HCT116 (cell line): ENCODE measurements at regions not wholly inside any gene's neighbourhood (a gene's known extent, or its start where the extent isn't known, plus 50 kb on each side); places are given as distances from the start of the nearest gene placed in this dataset.

Source experiments
- CTCF ChIP-seq, 3 experiments: fragments of 200-600 bp in 1 of 3; sonication (generic) in 1 of 3; IDR thresholded peaks in 2 of 3; conservative IDR thresholded peaks in 1 of 3; 2 replicates each; pipeline ENCODE4 v1.5.1; 2012 to 2017; ENCODE audit warnings: low read depth in 2 of 3, low read length in 2 of 3, antibody characterized with exemption in 1 of 3, borderline replicate concordance in 1 of 3, control low read depth in 1 of 3, mild to moderate bottlenecking in 1 of 3, mixed read lengths in 1 of 3, mixed run types in 1 of 3, moderate library complexity in 1 of 3; ENCODE audit not compliant: insufficient read depth in 1 of 3
- ELF1 ChIP-seq: IDR thresholded peaks from 2 replicates; pipeline ENCODE4 v1.6.1; 2012; ENCODE audit warnings: low read depth, borderline replicate concordance
- EZH2 ChIP-seq: fragments of 200-600 bp; sonication (generic); IDR thresholded peaks from 2 replicates; pipeline ENCODE4 v1.6.1; 2017; ENCODE audit warnings: antibody characterized with exemption, mixed run types
- EZH2phosphoT487 ChIP-seq: fragments of 200-600 bp; IDR thresholded peaks from 2 replicates; pipeline ENCODE4 v1.6.1; 2018; ENCODE audit warnings: antibody characterized with exemption, borderline replicate concordance
- POLR2A ChIP-seq: IDR thresholded peaks from 2 replicates; pipeline ENCODE4 v1.7.0; 2011; ENCODE audit warnings: borderline replicate concordance; ENCODE audit not compliant: insufficient read depth, insufficient read length; ENCODE audit errors: extremely low read depth
- RAD21 ChIP-seq: IDR thresholded peaks from 2 replicates; pipeline ENCODE4 v1.6.1; 2012; ENCODE audit warnings: low read depth, mild to moderate bottlenecking
- ZFX ChIP-seq: fragments of 450-650 bp; IDR thresholded peaks from 2 replicates; pipeline ENCODE4 v1.6.1; 2017

- no peak for TF ChIP-seq EZH2
- no peak for TF ChIP-seq POLR2A
- no peak for TF ChIP-seq ZFX
- TF ChIP-seq CTCF (IDR thresholded peaks at IDR 0.05 in 2 of 3, conservative IDR thresholded peaks at IDR 0.05 in 1 of 3; ENCODE audit: borderline replicate concordance in 1 of 3, insufficient read depth in 1 of 3, low read depth in 2 of 3, low read length in 2 of 3), result no peak
- TF ChIP-seq EZH2phosphoT487, result no peak
- no peak for TF ChIP-seq RAD21
- no peak for TF ChIP-seq ELF1
Observed at GRCh38 chr15:94744080-94744793, 512.9 kb downstream of the MCTP2 start.
